Smooth muscle cell (in vitro differentiated cells): ENCODE measurements at regions not wholly inside any gene's neighbourhood (a gene's known extent, or its start where the extent isn't known, plus 50 kb on each side); places are given as distances from the start of the nearest gene placed in this dataset.

Experiments
- DNase-seq: peaks from one replicate; lab custom pipeline; 2025; ENCODE audit not compliant: unreplicated experiment; lab: John Stamatoyannopoulos, UW
- H2AFZ ChIP-seq: fragments of 200-600 bp; sonication (generic); 2 replicates; pipeline ENCODE4 v1.6.0; 2016; ENCODE audit warnings: antibody characterized with exemption, low read depth, mild to moderate bottlenecking
- H3F3A ChIP-seq: fragments of 200-600 bp; sonication (generic); 2 replicates; pipeline ENCODE4 v1.6.0; 2017; ENCODE audit warnings: antibody characterized with exemption, low read depth
- H3K27ac ChIP-seq: fragments of 200-600 bp; sonication (generic); 2 replicates; pipeline ENCODE4 v1.5.1; 2016; ENCODE audit warnings: low read depth, mild to moderate bottlenecking
- H3K27me3 ChIP-seq: fragments of 200-600 bp; sonication (generic); 2 replicates; pipeline ENCODE4 v1.6.1; 2016; ENCODE audit warnings: low read depth, mild to moderate bottlenecking
- H3K36me3 ChIP-seq: fragments of 200-600 bp; sonication (generic); 2 replicates; pipeline ENCODE4 v1.5.1; 2016; ENCODE audit warnings: low read depth
- H3K4me1 ChIP-seq: fragments of 200-600 bp; sonication (generic); 2 replicates; pipeline ENCODE4 v1.5.1; 2016; ENCODE audit warnings: low read depth
- H3K4me2 ChIP-seq: fragments of 200-600 bp; sonication (generic); 2 replicates; pipeline ENCODE4 v1.6.0; 2016; ENCODE audit warnings: mild to moderate bottlenecking
- H3K4me3 ChIP-seq: fragments of 200-600 bp; sonication (generic); 2 replicates; pipeline ENCODE4 v1.5.1; 2016; ENCODE audit warnings: mild to moderate bottlenecking
- H3K79me2 ChIP-seq: fragments of 200-600 bp; sonication (generic); 2 replicates; pipeline ENCODE4 v1.6.0; 2016; ENCODE audit warnings: low read depth, mild to moderate bottlenecking
- H3K9ac ChIP-seq: fragments of 200-600 bp; sonication (generic); 2 replicates; pipeline ENCODE4 v1.6.0; 2016; ENCODE audit warnings: low read depth
- H3K9me3 ChIP-seq: fragments of 200-600 bp; sonication (generic); replicated peaks from 2 replicates; pipeline ENCODE4 v1.5.1; 2016; ENCODE audit warnings: low read depth
- H4K20me1 ChIP-seq: fragments of 200-600 bp; sonication (generic); 2 replicates; pipeline ENCODE4 v1.6.0; 2016; ENCODE audit warnings: low read depth
- CTCF ChIP-seq: fragments of 200-600 bp; sonication (generic); IDR thresholded peaks from 2 replicates; pipeline ENCODE4 v1.5.1; 2017; ENCODE audit warnings: borderline replicate concordance, mild to moderate bottlenecking, antibody characterized with exemption; ENCODE audit not compliant: insufficient read depth, poor library complexity, severe bottlenecking
- WGBS: methylation state at CpG from one replicate; pipeline ENCODE4 v1.1.7; 2016; ENCODE audit warnings: low lambda C conversion rate; 5-methylcytosine and 5-hydroxymethylcytosine counted together

GRCh38 chrX:115948018-115948923, 222.3 kb upstream of the AGTR2 start:
- 94% methylated on average over 4 of the region's 4 CpGs for whole genome bisulfite sequencing

GRCh38 chrX:115949900-115950822, 220.4 kb upstream of the AGTR2 start:
- Histone ChIP-seq H3K36me3 (no peaks in the 10 kb centered on the region), H4K20me1 (peaks cover 7% of the 10 kb centered on the region), H2AFZ (no peak overlapping the region), H3K4me2 (no peak overlapping the region), H3K9ac (no peak overlapping the region), H3K4me1 (no peaks in the 10 kb centered on the region), H3K79me2 (peaks cover 24% of the 10 kb centered on the region), H3F3A (no peaks in the 10 kb centered on the region), H3K27me3 (no peaks in the 10 kb centered on the region), H3K9me3 (no peaks in the 10 kb centered on the region), H3K27ac (no peak overlapping the region), H3K4me3 (no peak overlapping the region)
- WGBS: 90% methylated on average over 17 of the region's 17 CpGs
- DNase-seq: no peak
- TF ChIP-seq CTCF: no peak

More at GRCh38 chrX:115948018-115948923, 222.3 kb upstream of the AGTR2 start:
- no peak overlapping the region for H3K9ac ChIP-seq
- H3K79me2 ChIP-seq: peaks cover 10% of the 10 kb centered on the region
- no peaks in the 10 kb centered on the region for H3F3A ChIP-seq
- TF ChIP-seq CTCF: no peak
- H3K27ac ChIP-seq: no peak overlapping the region
- H3K4me1 ChIP-seq: no peaks in the 10 kb centered on the region
- H3K36me3 ChIP-seq: no peaks in the 10 kb centered on the region
- H4K20me1 ChIP-seq: no peaks in the 10 kb centered on the region
- no peak overlapping the region for H2AFZ ChIP-seq
- H3K4me2 ChIP-seq: no peak overlapping the region
- no peaks in the 10 kb centered on the region for H3K9me3 ChIP-seq
- DNase-seq: no peak
- H3K4me3 ChIP-seq: no peak overlapping the region
- no peaks in the 10 kb centered on the region for H3K27me3 ChIP-seq

GRCh38 chrX:115952417-115953092, 218.0 kb upstream of the AGTR2 start:
- H3K4me3 ChIP-seq: no peak overlapping the region
- H3K79me2 ChIP-seq: peaks cover 27% of the 10 kb centered on the region
- no peak for TF ChIP-seq CTCF
- H3F3A ChIP-seq: no peaks in the 10 kb centered on the region
- no peak overlapping the region for H3K27ac ChIP-seq
- no peaks in the 10 kb centered on the region for H3K4me1 ChIP-seq
- H3K36me3 ChIP-seq: no peaks in the 10 kb centered on the region
- DNase-seq: no peak
- H3K9me3 ChIP-seq: no peaks in the 10 kb centered on the region
- peaks cover 11% of the 10 kb centered on the region for H4K20me1 ChIP-seq
- H3K27me3 ChIP-seq: no peaks in the 10 kb centered on the region
- no peak overlapping the region for H3K4me2 ChIP-seq
- WGBS: 98% methylated on average over 14 of the region's 14 CpGs
- H3K9ac ChIP-seq: no peak overlapping the region
- no peak overlapping the region for H2AFZ ChIP-seq
